ENCODE measurements at regions not wholly inside any gene's neighbourhood (a gene's known extent, or its start where the extent isn't known, plus 50 kb on each side); places are given as distances from the start of the nearest gene placed in this dataset.

DNA sequence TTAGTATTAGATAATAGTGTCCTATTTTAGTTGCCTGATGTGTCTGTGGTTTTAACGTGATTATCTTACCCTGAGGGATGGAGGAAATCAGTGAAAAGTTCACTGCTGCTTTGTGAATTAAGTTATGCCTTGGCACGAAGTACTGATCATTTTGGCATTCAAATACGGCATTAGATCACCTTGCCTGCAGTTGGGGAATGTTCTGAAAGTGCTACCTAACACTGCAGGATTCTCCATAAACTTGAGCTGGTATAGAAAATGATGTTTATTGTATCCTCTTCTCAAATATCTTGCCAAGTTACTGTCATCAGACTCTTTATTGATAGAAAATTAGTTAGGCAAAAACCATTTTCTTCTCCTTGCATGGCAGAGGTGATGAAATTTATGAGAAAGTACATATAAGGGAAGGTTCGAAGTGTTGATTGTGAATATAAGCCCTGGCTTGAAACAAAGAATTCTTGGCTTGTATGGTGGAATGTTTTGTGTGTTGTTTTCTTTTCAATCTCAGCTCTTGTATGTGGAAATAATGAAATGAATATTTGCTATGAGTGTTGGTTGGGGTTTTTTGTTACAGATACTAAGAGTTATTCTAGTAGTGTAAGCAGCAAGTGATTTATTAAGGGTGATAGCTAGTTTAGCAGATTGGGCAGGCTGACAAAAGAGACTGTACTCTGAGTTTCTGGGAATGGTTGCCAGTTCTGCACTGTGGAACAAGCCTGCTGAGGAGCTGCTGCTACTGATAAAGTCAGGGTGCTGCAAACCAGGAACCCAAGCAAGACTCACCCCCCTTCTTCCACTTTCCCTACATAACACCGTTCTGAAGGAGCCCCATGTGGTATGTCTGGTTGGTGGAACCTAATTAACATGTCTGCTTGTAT lies 448.3 kb downstream of the PCNX1 start:
- Mint-ChIP-seq H3K9me3 (no peaks in the 10 kb centered on the region), H3K27ac (no peak overlapping the region; the same call in 1 of the 2 replicates), H3K36me3 (ENCODE audit: low read depth) (no peaks in the 10 kb centered on the region; the same call in 2 of the 3 replicates), H3K4me1 (peaks cover 24% of the 10 kb centered on the region), H3K27me3 (ENCODE audit: insufficient read depth, low read depth, poor library complexity) (peaks cover 1% of the 10 kb centered on the region), H3K4me3 (no peak overlapping the region)
- DNase-seq (ENCODE audit: low spot score): peak; percentile 26
- Histone ChIP-seq H3F3A (replicated peaks; ENCODE audit: low read depth) (no peaks in the 10 kb centered on the region), H3K4me3 (no peak overlapping the region), H4K20me1 (replicated peaks; ENCODE audit: insufficient read depth) (peaks cover 15% of the 10 kb centered on the region), H2AFZ (no peak overlapping the region), H3K4me2 (peak overlapping the region; percentile 50; the same call in 1 of the 2 replicates), H3K4me1 (ENCODE audit: insufficient read depth) (peaks cover 17% of the 10 kb centered on the region), H3K27me3 (ENCODE audit: insufficient read depth) (no peaks in the 10 kb centered on the region), H3K9me2 (ENCODE audit: insufficient read depth) (no peaks in the 10 kb centered on the region), H3K79me2 (replicated peaks; ENCODE audit: insufficient read depth) (peaks cover 98% of the 10 kb centered on the region), H3K27ac (ENCODE audit: low read depth) (no peak overlapping the region), H3K36me3 (ENCODE audit: insufficient read depth) (no peaks in the 10 kb centered on the region)
- TF ChIP-seq POLR2AphosphoS5 (IDR thresholded peaks at IDR 0.05; ENCODE audit: low read depth) (no peak), CREB1 (CRISPR knock-in tag; IDR thresholded peaks at IDR 0.05; ENCODE audit: low read depth) (no peak), REST (IDR thresholded peaks at IDR 0.05; ENCODE audit: unreplicated experiment) (no peak), ZNF331 (CRISPR knock-in tag; IDR thresholded peaks at IDR 0.05; ENCODE audit: low read depth) (no peak), NANOG (IDR thresholded peaks at IDR 0.05; ENCODE audit: borderline replicate concordance) (no peak), ETS1 (IDR thresholded peaks at IDR 0.05) (no peak), CTCF (conservative IDR thresholded peaks at IDR 0.05; ENCODE audit: low read depth in 2 of 2) (no peak), EZH2phosphoT487 (IDR thresholded peaks at IDR 0.05; ENCODE audit: unreplicated experiment) (no peak), EZH2 (IDR thresholded peaks at IDR 0.05; ENCODE audit: low read depth, unreplicated experiment) (no peak), ZNF114 (CRISPR knock-in tag; IDR thresholded peaks at IDR 0.05) (no peak), STAT1 (IDR thresholded peaks at IDR 0.05; ENCODE audit: unreplicated experiment) (no peak), JUNB (IDR thresholded peaks at IDR 0.05; ENCODE audit: unreplicated experiment) (no peak)
- TF ChIP-seq, protein P1, sequence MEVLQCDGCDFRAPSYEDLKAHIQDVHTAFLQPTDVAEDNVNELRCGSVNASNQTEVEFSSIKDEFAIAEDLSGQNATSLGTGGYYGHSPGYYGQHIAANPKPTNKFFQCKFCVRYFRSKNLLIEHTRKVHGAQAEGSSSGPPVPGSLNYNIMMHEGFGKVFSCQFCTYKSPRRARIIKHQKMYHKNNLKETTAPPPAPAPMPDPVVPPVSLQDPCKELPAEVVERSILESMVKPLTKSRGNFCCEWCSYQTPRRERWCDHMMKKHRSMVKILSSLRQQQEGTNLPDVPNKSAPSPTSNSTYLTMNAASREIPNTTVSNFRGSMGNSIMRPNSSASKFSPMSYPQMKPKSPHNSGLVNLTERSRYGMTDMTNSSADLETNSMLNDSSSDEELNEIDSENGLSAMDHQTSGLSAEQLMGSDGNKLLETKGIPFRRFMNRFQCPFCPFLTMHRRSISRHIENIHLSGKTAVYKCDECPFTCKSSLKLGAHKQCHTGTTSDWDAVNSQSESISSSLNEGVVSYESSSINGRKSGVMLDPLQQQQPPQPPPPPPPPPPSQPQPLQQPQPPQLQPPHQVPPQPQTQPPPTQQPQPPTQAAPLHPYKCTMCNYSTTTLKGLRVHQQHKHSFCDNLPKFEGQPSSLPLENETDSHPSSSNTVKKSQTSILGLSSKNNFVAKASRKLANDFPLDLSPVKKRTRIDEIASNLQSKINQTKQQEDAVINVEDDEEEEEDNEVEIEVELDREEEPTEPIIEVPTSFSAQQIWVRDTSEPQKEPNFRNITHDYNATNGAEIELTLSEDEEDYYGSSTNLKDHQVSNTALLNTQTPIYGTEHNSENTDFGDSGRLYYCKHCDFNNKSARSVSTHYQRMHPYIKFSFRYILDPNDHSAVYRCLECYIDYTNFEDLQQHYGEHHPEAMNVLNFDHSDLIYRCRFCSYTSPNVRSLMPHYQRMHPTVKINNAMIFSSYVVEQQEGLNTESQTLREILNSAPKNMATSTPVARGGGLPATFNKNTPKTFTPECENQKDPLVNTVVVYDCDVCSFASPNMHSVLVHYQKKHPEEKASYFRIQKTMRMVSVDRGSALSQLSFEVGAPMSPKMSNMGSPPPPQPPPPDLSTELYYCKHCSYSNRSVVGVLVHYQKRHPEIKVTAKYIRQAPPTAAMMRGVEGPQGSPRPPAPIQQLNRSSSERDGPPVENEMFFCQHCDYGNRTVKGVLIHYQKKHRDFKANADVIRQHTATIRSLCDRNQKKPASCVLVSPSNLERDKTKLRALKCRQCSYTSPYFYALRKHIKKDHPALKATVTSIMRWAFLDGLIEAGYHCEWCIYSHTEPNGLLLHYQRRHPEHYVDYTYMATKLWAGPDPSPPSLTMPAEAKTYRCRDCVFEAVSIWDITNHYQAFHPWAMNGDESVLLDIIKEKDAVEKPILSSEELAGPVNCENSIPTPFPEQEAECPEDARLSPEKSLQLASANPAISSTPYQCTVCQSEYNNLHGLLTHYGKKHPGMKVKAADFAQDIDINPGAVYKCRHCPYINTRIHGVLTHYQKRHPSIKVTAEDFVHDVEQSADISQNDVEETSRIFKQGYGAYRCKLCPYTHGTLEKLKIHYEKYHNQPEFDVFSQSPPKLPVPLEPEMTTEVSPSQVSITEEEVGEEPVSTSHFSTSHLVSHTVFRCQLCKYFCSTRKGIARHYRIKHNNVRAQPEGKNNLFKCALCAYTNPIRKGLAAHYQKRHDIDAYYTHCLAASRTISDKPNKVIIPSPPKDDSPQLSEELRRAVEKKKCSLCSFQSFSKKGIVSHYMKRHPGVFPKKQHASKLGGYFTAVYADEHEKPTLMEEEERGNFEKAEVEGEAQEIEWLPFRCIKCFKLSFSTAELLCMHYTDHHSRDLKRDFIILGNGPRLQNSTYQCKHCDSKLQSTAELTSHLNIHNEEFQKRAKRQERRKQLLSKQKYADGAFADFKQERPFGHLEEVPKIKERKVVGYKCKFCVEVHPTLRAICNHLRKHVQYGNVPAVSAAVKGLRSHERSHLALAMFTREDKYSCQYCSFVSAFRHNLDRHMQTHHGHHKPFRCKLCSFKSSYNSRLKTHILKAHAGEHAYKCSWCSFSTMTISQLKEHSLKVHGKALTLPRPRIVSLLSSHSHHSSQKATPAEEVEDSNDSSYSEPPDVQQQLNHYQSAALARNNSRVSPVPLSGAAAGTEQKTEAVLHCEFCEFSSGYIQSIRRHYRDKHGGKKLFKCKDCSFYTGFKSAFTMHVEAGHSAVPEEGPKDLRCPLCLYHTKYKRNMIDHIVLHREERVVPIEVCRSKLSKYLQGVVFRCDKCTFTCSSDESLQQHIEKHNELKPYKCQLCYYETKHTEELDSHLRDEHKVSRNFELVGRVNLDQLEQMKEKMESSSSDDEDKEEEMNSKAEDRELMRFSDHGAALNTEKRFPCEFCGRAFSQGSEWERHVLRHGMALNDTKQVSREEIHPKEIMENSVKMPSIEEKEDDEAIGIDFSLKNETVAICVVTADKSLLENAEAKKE (CRISPR knock-in tag; IDR thresholded peaks at IDR 0.05): no peak
- ATAC-seq: peak; percentile 36; the same call in 2 of the 3 replicates

Data from GM23338 (cell line).